ENCODE measurements at regions not wholly inside any gene's neighbourhood (a gene's known extent, or its start where the extent isn't known, plus 50 kb on each side); places are given as distances from the start of the nearest gene placed in this dataset.

- no peak for TF ChIP-seq POLR2AphosphoS5 (IDR thresholded peaks at IDR 0.05)
- no peak for TF ChIP-seq POLR2A (IDR thresholded peaks at IDR 0.05)
Observed at GRCh38 chr11:97963528-97964331, 1057.0 kb upstream of the CNTN5 start.
